ENCODE measurements at regions not wholly inside any gene's neighbourhood (a gene's known extent, or its start where the extent isn't known, plus 50 kb on each side); places are given as distances from the start of the nearest gene placed in this dataset.

DNA sequence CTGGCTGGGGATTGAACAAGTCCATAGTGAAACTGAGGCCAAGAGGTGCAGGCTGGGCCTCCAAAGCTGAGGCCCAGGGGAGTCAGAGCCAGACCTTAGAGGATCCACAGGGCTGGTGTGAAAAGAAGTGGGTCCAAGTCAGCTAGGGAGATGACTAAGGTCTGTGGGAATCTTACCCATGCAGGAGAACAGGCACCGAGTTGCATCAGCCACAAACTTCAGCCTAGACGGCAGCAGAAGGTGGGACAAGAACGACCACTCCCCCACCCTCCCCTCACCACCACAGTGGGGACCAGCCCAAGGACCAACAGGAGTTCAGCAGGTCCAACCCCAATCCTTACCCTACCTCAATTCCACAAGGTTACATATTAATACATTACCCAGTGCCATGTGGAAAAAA is 282.3 kb downstream of the TTLL7 start:
- Histone ChIP-seq H3K79me2 (no peaks in the 10 kb centered on the region), H3K9me3 (ENCODE audit: control insufficient read depth, low read length) (no peaks in the 10 kb centered on the region), H3K4me2 (ENCODE audit: low read length) (no peak overlapping the region), H3K4me3 (ENCODE audit: low read depth, low read length) (no peak overlapping the region), H3K36me3 (ENCODE audit: control insufficient read depth, insufficient read depth, low read length) (no peaks in the 10 kb centered on the region), H3K27me3 (ENCODE audit: control insufficient read depth, insufficient read depth, low read length) (no peaks in the 10 kb centered on the region), H3K9ac (no peak overlapping the region), H3K4me1 (no peaks in the 10 kb centered on the region), H3K27ac (no peak overlapping the region), H2AFZ (no peak overlapping the region)
- TF ChIP-seq, protein P1, sequence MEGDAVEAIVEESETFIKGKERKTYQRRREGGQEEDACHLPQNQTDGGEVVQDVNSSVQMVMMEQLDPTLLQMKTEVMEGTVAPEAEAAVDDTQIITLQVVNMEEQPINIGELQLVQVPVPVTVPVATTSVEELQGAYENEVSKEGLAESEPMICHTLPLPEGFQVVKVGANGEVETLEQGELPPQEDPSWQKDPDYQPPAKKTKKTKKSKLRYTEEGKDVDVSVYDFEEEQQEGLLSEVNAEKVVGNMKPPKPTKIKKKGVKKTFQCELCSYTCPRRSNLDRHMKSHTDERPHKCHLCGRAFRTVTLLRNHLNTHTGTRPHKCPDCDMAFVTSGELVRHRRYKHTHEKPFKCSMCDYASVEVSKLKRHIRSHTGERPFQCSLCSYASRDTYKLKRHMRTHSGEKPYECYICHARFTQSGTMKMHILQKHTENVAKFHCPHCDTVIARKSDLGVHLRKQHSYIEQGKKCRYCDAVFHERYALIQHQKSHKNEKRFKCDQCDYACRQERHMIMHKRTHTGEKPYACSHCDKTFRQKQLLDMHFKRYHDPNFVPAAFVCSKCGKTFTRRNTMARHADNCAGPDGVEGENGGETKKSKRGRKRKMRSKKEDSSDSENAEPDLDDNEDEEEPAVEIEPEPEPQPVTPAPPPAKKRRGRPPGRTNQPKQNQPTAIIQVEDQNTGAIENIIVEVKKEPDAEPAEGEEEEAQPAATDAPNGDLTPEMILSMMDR (IDR thresholded peaks at IDR 0.05) = no peak

DNA sequence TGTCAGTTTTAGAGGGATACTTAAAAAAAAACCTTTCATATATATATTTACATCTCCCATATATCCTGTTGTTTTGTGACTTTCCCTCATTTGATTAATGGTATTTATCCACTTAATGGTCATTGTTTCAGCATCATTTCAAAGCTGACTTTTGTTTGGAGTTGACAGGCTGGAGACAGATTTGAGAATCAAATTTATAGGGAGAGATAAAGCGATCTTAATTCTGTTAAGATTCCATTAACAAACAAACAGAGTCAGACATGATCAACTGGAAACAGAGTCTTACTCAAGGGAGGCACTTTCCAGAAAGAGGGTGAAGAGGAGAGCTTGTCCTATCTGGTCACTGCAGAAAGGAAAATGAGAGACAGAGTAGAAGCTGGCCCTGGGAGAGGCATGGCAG is 283.4 kb downstream of the TTLL7 start:
- Histone ChIP-seq H2AFZ (no peak overlapping the region), H3K4me2 (ENCODE audit: low read length) (no peak overlapping the region), H3K27me3 (ENCODE audit: control insufficient read depth, insufficient read depth, low read length) (no peaks in the 10 kb centered on the region), H3K9ac (no peak overlapping the region), H3K9me3 (ENCODE audit: control insufficient read depth, low read length) (no peaks in the 10 kb centered on the region), H3K4me1 (no peaks in the 10 kb centered on the region), H3K36me3 (ENCODE audit: control insufficient read depth, insufficient read depth, low read length) (no peaks in the 10 kb centered on the region), H3K4me3 (ENCODE audit: low read depth, low read length) (no peak overlapping the region), H3K79me2 (no peaks in the 10 kb centered on the region), H3K27ac (no peak overlapping the region)
- TF ChIP-seq, protein P1 (IDR thresholded peaks at IDR 0.05) = no peak

DNA sequence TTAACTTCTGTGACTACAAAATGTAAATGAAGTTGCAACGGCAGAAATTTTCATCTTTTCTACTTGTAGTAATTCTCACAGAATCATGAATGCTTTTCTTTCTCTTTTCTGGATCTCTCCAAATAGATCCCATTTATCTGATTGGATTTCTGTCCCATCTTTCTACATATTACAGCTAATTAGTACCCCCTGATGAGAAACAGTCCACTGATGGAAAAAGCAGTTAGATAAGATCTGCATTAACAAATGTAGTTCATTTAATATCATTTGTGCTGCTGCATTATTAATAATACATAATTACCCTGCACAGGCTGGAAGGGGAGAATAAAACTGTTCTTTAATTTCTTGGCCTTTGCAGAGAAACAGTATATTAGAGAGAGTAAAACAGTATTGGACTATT is 289.3 kb downstream of the TTLL7 start:
- H3K4me3 ChIP-seq (ENCODE audit: low read depth, low read length) = no peak overlapping the region
- no peak overlapping the region for H3K4me2 ChIP-seq (ENCODE audit: low read length)

DNA sequence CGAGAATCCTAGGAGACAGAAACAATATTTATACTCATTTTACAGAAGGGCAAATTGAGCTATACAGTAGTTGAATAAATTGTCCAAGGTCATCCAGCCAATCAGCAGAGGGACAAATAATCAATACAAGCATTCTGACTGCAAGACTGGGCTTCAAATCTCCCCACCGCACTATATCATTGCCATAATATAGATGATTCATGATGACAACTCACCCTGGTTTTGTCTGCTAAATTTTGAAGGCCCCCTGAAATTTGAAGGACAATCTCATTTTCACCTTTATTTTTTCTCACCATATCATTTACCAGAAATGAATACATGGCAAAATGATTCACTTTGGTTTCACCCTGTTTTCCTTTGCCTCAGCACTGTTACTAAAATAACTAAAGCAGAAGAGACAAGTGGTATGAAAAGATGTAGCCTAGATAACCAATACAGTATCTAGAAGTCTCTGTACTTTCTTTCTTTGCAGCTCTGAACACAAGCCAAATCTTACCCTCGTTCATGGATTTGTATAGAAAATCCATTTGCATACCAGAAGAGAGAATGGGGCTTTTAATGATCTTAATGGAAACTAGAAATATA is 292.5 kb downstream of the TTLL7 start:
- Histone ChIP-seq H3K4me1 (no peaks in the 10 kb centered on the region), H3K4me3 (ENCODE audit: low read depth, low read length) (no peak overlapping the region), H3K27me3 (ENCODE audit: control insufficient read depth, insufficient read depth, low read length) (no peaks in the 10 kb centered on the region), H3K27ac (no peak overlapping the region), H3K36me3 (ENCODE audit: control insufficient read depth, insufficient read depth, low read length) (no peaks in the 10 kb centered on the region), H3K4me2 (ENCODE audit: low read length) (no peak overlapping the region), H3K79me2 (no peaks in the 10 kb centered on the region), H2AFZ (no peak overlapping the region), H3K9me3 (ENCODE audit: control insufficient read depth, low read length) (no peaks in the 10 kb centered on the region), H3K9ac (no peak overlapping the region)
- TF ChIP-seq, protein P1 (IDR thresholded peaks at IDR 0.05) = no peak

More for the DNA sequence above, 289.3 kb downstream of the TTLL7 start:
- no peak overlapping the region for H3K9ac ChIP-seq
- H3K9me3 ChIP-seq (ENCODE audit: control insufficient read depth, low read length) = no peaks in the 10 kb centered on the region
- H3K4me1 ChIP-seq = no peaks in the 10 kb centered on the region
- H3K79me2 ChIP-seq = no peaks in the 10 kb centered on the region
- H3K27ac ChIP-seq = no peak overlapping the region
- TF ChIP-seq, protein P1 (IDR thresholded peaks at IDR 0.05) = no peak
- no peak overlapping the region for H2AFZ ChIP-seq
- H3K36me3 ChIP-seq (ENCODE audit: control insufficient read depth, insufficient read depth, low read length) = no peaks in the 10 kb centered on the region
- no peaks in the 10 kb centered on the region for H3K27me3 ChIP-seq (ENCODE audit: control insufficient read depth, insufficient read depth, low read length)

DNA sequence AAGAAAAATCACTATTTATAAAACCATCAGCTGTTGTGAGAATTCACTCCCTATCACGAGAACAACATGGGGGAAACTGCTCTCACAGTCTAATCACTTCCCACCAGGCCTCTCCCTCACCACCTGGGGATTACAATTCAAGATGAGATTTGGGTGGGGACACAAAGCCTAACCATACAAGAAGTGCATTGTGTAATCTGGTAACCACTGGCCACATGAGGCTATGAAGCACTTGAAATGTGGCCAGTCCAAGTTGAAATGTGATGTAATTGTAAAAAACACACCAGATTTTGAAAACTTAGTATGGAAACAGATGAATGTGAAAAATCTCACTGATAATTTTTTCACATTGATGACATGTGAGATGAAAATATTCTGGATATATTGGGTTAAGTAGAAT is 293.8 kb downstream of the TTLL7 start:
- no peaks in the 10 kb centered on the region for H3K4me1 ChIP-seq
- no peaks in the 10 kb centered on the region for H3K9me3 ChIP-seq (ENCODE audit: control insufficient read depth, low read length)
- no peak overlapping the region for H2AFZ ChIP-seq
- TF ChIP-seq, protein P1 (IDR thresholded peaks at IDR 0.05) = no peak
- H3K27me3 ChIP-seq (ENCODE audit: control insufficient read depth, insufficient read depth, low read length) = no peaks in the 10 kb centered on the region
- no peak overlapping the region for H3K27ac ChIP-seq
- no peak overlapping the region for H3K9ac ChIP-seq
- H3K79me2 ChIP-seq = no peaks in the 10 kb centered on the region
- H3K4me3 ChIP-seq (ENCODE audit: low read depth, low read length) = no peak overlapping the region
- no peak overlapping the region for H3K4me2 ChIP-seq (ENCODE audit: low read length)
- H3K36me3 ChIP-seq (ENCODE audit: control insufficient read depth, insufficient read depth, low read length) = no peaks in the 10 kb centered on the region

Measured in parathyroid adenoma (tissue), 2 donors.